HCT116 (cell line): ENCODE measurements at regions not wholly inside any gene's neighbourhood (a gene's known extent, or its start where the extent isn't known, plus 50 kb on each side); places are given as distances from the start of the nearest gene placed in this dataset.

ENCODE experiments used
- ATAC-seq: fragments of 200-7000 bp; cut with Tn5 transposase; 2 replicates; pipeline ENCODE4 v1.9.1; 2020; ENCODE audit warnings: mild to moderate bottlenecking, moderate library complexity
- BruUV-seq: library from RNA; stranded (reverse); fragments of 400-500 nt; replicated peaks from 2 replicates; lab custom pipeline; 2021; lab: Mats Ljungman, UMichigan
- CTCF ChIA-PET: fragments of 300-600 bp; sonication (Branson Sonifier 250); formaldehyde crosslinking; loops from one replicate; lab custom pipeline; 2021; ENCODE audit warnings: antibody characterized with exemption; lab: Charles Lee
- POLR2A ChIA-PET: fragments of 300-600, 350-600 bp; sonication (Branson Sonifier 250); formaldehyde crosslinking; loops from one replicate; lab custom pipeline; 2021; ENCODE audit warnings: antibody characterized with exemption; lab: Charles Lee
- RAD21 ChIA-PET, 2 experiments: fragments of 300-600 bp; sonication (Branson Sonifier 250); formaldehyde crosslinking; loops; one replicate each; lab custom pipeline; 2023; ENCODE audit warnings: low total read pairs in 2 of 2; ENCODE audit not compliant: uncharacterized antibody in 2 of 2, unreplicated experiment in 2 of 2, low non-redundant PET in 1 of 2; lab: Charles Lee
- DNase-seq: peaks from one replicate; pipeline ENCODE4 v3.0.0-alpha.2; 2010; ENCODE audit warnings: low read depth, low spot score
- H2AFZ ChIP-seq: fragments of 200-600 bp; shearing (Covaris generic), sonication (generic); 2 replicates; pipeline ENCODE4 v1.6.1; 2017; ENCODE audit warnings: low read depth, mixed run types, mixed read lengths, antibody characterized with exemption, low read length; ENCODE audit not compliant: poor library complexity, severe bottlenecking
- H3K27ac ChIP-seq: 2 replicates; pipeline ENCODE4 v1.5.1; 2012; ENCODE audit warnings: low read depth, low read length
- H3K27me3 ChIP-seq: fragments of 200-600 bp; sonication (generic); 2 replicates; pipeline ENCODE4 v1.6.1; 2016; ENCODE audit warnings: mixed run types, low read length, mixed read lengths; ENCODE audit not compliant: insufficient read depth
- H3K36me3 ChIP-seq, 2 experiments: fragments of 200-500 bp in 1 of 2; fragments of 200-600 bp in 1 of 2; sonication (Bioruptor generic) in 1 of 2; sonication (generic) in 1 of 2; 2 replicates each; pipeline versions ENCODE4 v1.5.1 to v1.6.1; 2014 to 2016; ENCODE audit warnings: low read length in 2 of 2, inconsistent platforms in 1 of 2, mixed read lengths in 1 of 2, mixed run types in 1 of 2; ENCODE audit not compliant: insufficient read depth in 2 of 2, control insufficient read depth in 1 of 2
- H3K4me1 ChIP-seq, 2 experiments: fragments of 200-600 bp in 1 of 2; sonication (generic) in 1 of 2; 2 replicates each; pipeline versions ENCODE4 v1.5.1 to v1.6.1; 2012 to 2017; ENCODE audit warnings: low read length in 2 of 2, inconsistent platforms in 1 of 2, mild to moderate bottlenecking in 1 of 2, mixed read lengths in 1 of 2, mixed run types in 1 of 2, moderate library complexity in 1 of 2; ENCODE audit not compliant: insufficient read depth in 2 of 2, control insufficient read depth in 1 of 2
- H3K4me2 ChIP-seq: fragments of 200-600 bp; sonication (generic); 2 replicates; pipeline ENCODE4 v1.6.1; 2017; ENCODE audit warnings: mixed run types, low read length, mixed read lengths
- H3K4me3 ChIP-seq, 2 experiments: fragments of 200-600 bp in 1 of 2; sonication (generic) in 1 of 2; replicated peaks in 1 of 2; 2 replicates each; pipeline ENCODE4 v1.5.1; 2011 to 2016; ENCODE audit warnings: low read length in 2 of 2, control low read depth in 1 of 2, low read depth in 1 of 2, mild to moderate bottlenecking in 1 of 2, mixed read lengths in 1 of 2, mixed run types in 1 of 2
- H3K79me2 ChIP-seq: fragments of 200-600 bp; sonication (generic); 2 replicates; pipeline ENCODE4 v1.6.1; 2017; ENCODE audit warnings: mild to moderate bottlenecking, mixed run types, low read length, moderate library complexity, mixed read lengths; ENCODE audit not compliant: insufficient read depth
- H3K9ac ChIP-seq: fragments of 200-600 bp; sonication (generic); 2 replicates; pipeline ENCODE4 v1.6.1; 2016; ENCODE audit warnings: low read length, mixed read lengths
- H3K9me2 ChIP-seq: fragments of 200-600 bp; sonication (generic), shearing (Covaris generic); 2 replicates; pipeline ENCODE4 v1.6.1; 2017; ENCODE audit warnings: mixed run types, mild to moderate bottlenecking, moderate library complexity; ENCODE audit not compliant: insufficient read depth
- H3K9me3 ChIP-seq, 2 experiments: fragments of 200-500 bp in 1 of 2; fragments of 200-600 bp in 1 of 2; sonication (Bioruptor generic) in 1 of 2; sonication (generic) in 1 of 2; 2 replicates each; pipeline ENCODE4 v1.6.1; 2014 to 2017; ENCODE audit warnings: low read length in 2 of 2, mixed read lengths in 2 of 2, inconsistent platforms in 1 of 2, low read depth in 1 of 2, mild to moderate bottlenecking in 1 of 2, mixed run types in 1 of 2, moderate library complexity in 1 of 2; ENCODE audit not compliant: control insufficient read depth in 1 of 2, insufficient read depth in 1 of 2
- H4K20me1 ChIP-seq: fragments of 200-600 bp; sonication (generic), shearing (Covaris generic); 2 replicates; pipeline ENCODE4 v1.6.1; 2017; ENCODE audit warnings: mixed run types, mild to moderate bottlenecking, moderate library complexity; ENCODE audit not compliant: insufficient read depth
- CBX3 ChIP-seq: IDR thresholded peaks from 2 replicates; pipeline ENCODE4 v1.6.1; 2012; ENCODE audit warnings: low read depth
- CEBPB ChIP-seq: IDR thresholded peaks from 2 replicates; pipeline ENCODE4 v1.6.1; 2012; ENCODE audit warnings: low read depth
- ELF1 ChIP-seq: IDR thresholded peaks from 2 replicates; pipeline ENCODE4 v1.6.1; 2012; ENCODE audit warnings: low read depth, borderline replicate concordance
- EZH2 ChIP-seq: fragments of 200-600 bp; sonication (generic); IDR thresholded peaks from 2 replicates; pipeline ENCODE4 v1.6.1; 2017; ENCODE audit warnings: antibody characterized with exemption, mixed run types
- FOSL1 ChIP-seq: IDR thresholded peaks from 2 replicates; pipeline ENCODE4 v1.6.1; 2012; ENCODE audit warnings: low read depth
- JUND ChIP-seq: IDR thresholded peaks from 2 replicates; pipeline ENCODE4 v1.6.1; 2012
- SIN3A ChIP-seq: IDR thresholded peaks from 2 replicates; pipeline ENCODE4 v1.6.1; 2012; ENCODE audit warnings: low read depth
- intact Hi-C: fragments of 100-400 bp; cut with micrococcal nuclease; formaldehyde crosslinking; loops from 2 replicates; pipeline ENCODE4 v1.10.0; 2022
- TF ChIP-seq, protein P1 (sequence below): IDR thresholded peaks from 2 replicates; pipeline ENCODE4 v1.6.1; 2011; ENCODE audit warnings: mild to moderate bottlenecking, low read length, moderate library complexity; ENCODE audit not compliant: insufficient replicate concordance; ENCODE audit errors: extremely low read depth

DNA sequence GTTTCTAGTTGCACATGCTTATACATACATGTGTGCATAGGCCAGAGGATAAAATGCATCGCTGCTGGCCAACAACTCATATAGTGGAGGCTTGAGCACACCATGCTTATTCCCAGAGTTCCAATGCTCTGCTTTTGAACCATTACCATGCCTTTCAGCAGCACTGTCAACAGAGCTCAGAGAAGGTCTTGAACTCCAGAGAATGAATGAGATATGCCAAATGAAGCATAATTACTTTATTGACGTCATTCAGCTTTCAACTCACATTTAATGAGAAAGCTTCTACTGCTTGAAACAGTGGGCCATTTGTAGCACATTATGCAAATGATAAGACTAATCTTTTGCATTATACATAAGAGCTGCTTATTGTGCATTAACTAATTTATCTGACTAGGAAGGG lies 765.3 kb upstream of the GRAMD2B start:
- H3K9ac ChIP-seq: no peak overlapping the region
- CTCF ChIA-PET: no interaction called here
- TF ChIP-seq, protein P1, sequence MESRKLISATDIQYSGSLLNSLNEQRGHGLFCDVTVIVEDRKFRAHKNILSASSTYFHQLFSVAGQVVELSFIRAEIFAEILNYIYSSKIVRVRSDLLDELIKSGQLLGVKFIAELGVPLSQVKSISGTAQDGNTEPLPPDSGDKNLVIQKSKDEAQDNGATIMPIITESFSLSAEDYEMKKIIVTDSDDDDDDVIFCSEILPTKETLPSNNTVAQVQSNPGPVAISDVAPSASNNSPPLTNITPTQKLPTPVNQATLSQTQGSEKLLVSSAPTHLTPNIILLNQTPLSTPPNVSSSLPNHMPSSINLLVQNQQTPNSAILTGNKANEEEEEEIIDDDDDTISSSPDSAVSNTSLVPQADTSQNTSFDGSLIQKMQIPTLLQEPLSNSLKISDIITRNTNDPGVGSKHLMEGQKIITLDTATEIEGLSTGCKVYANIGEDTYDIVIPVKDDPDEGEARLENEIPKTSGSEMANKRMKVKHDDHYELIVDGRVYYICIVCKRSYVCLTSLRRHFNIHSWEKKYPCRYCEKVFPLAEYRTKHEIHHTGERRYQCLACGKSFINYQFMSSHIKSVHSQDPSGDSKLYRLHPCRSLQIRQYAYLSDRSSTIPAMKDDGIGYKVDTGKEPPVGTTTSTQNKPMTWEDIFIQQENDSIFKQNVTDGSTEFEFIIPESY: no peak
- no peak for TF ChIP-seq FOSL1
- no peak for TF ChIP-seq ELF1
- TF ChIP-seq SIN3A: no peak
- no peaks in the 10 kb centered on the region for H3K36me3 ChIP-seq
- H3K27me3 ChIP-seq: no peaks in the 10 kb centered on the region
- no TSS peak for BruUV-seq
- H3K9me2 ChIP-seq: no peaks in the 10 kb centered on the region
- RAD21 ChIA-PET: no interaction called here
- no peak overlapping the region for H3K4me3 ChIP-seq
- ATAC-seq: no peak
- H3K27ac ChIP-seq: no peak overlapping the region
- no peaks in the 10 kb centered on the region for H3K4me1 ChIP-seq
- POLR2A ChIA-PET: no interaction called here
- no peaks in the 10 kb centered on the region for H3K79me2 ChIP-seq
- H2AFZ ChIP-seq: no peak overlapping the region
- no peaks in the 10 kb centered on the region for H3K9me3 ChIP-seq
- no peak for DNase-seq
- no peaks in the 10 kb centered on the region for H4K20me1 ChIP-seq
- no peak overlapping the region for H3K4me2 ChIP-seq
- intact Hi-C loops: no loop called here

DNA sequence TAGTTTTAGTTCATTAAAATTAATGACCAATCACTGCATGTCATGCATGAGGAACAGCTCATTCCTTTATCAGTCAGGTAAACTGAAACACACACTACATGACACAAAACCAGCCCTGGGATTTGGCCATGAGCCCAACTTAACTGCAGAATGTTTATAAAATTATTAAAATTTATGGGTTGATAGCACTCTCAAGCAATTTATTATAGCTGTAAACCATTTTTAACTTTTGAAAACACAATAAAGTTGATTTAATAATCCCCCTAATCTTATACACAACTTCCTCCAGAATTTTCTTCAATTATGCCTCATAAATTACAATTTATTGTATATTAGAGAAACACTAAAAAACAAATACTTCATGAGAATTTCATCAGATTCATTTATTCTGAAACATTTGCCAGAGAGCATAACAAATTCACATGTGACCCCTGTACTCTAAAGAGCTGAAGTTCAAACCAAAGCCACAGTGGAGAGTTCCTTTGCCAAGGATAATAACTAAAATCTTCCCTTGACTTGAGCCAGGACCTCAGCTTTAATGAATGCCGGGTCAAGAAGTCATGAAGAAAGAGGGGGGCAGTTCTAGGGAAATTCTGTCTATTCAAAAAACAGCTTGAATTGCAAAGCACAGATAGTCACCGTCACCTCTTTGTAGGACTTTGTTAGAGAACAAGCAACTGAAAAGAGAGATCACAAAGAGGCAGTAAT lies 763.7 kb upstream of the GRAMD2B start:
- H3K27ac ChIP-seq: no peak overlapping the region
- DNase-seq: no peak
- TF ChIP-seq CBX3: no peak
- TF ChIP-seq CEBPB: no peak
- no peak for TF ChIP-seq JUND
- TF ChIP-seq EZH2: no peak
- intact Hi-C loops: no loop called here
- H2AFZ ChIP-seq: no peak overlapping the region
- ChIA-PET CTCF (no interaction called here), RAD21 (no interaction called here), POLR2A (no interaction called here)
- no peaks in the 10 kb centered on the region for H4K20me1 ChIP-seq
- H3K4me3 ChIP-seq: no peak overlapping the region
- H3K4me1 ChIP-seq: no peaks in the 10 kb centered on the region
- no peaks in the 10 kb centered on the region for H3K27me3 ChIP-seq
- no peaks in the 10 kb centered on the region for H3K9me3 ChIP-seq
- no peak for ATAC-seq
- no peak overlapping the region for H3K9ac ChIP-seq
- no peaks in the 10 kb centered on the region for H3K79me2 ChIP-seq
- H3K9me2 ChIP-seq: no peaks in the 10 kb centered on the region
- H3K4me2 ChIP-seq: no peak overlapping the region
- BruUV-seq: no TSS peak
- no peaks in the 10 kb centered on the region for H3K36me3 ChIP-seq
